GM12878 (cell line): ENCODE measurements at regions not wholly inside any gene's neighbourhood (a gene's known extent, or its start where the extent isn't known, plus 50 kb on each side); places are given as distances from the start of the nearest gene placed in this dataset.

Source experiments
- BACH1 ChIP-seq: fragments of 450-650 bp; IDR thresholded peaks from 2 replicates; pipeline ENCODE4 v1.6.1; 2017; ENCODE audit warnings: mild to moderate bottlenecking, borderline replicate concordance
- CTCF ChIP-seq, 3 experiments: IDR thresholded peaks in 2 of 3; conservative IDR thresholded peaks in 1 of 3; 2 replicates each; pipeline ENCODE4 v1.5.1; 2011; ENCODE audit warnings: low read depth in 3 of 3, low read length in 3 of 3, mild to moderate bottlenecking in 3 of 3, control low read depth in 2 of 3, moderate library complexity in 2 of 3, inconsistent platforms in 1 of 3, mixed read lengths in 1 of 3; ENCODE audit not compliant: control insufficient read depth in 2 of 3, insufficient read depth in 1 of 3; ENCODE audit errors: extremely low read depth in 1 of 3
- POLR2AphosphoS5 ChIP-seq: IDR thresholded peaks from 2 replicates; pipeline ENCODE4 v1.6.1; 2011; ENCODE audit warnings: mild to moderate bottlenecking, low read length, inconsistent platforms

GRCh38 chr18:47425365-47425764 lies 173.9 kb upstream of the SKOR2 start:
- TF ChIP-seq POLR2AphosphoS5 (no peak), CTCF (IDR thresholded peaks at IDR 0.05 in 2 of 3, conservative IDR thresholded peaks at IDR 0.05 in 1 of 3; ENCODE audit: control insufficient read depth in 2 of 3, extremely low read depth in 1 of 3, insufficient read depth in 1 of 3, low read depth in 3 of 3, low read length in 3 of 3) (no peak), BACH1 (no peak)
